SKM-1 (cell line): ENCODE measurements at regions not wholly inside any gene's neighbourhood (a gene's known extent, or its start where the extent isn't known, plus 50 kb on each side); places are given as distances from the start of the nearest gene placed in this dataset.

Source experiments
- DNase-seq: peaks from one replicate; lab custom pipeline; 2025; ENCODE audit not compliant: unreplicated experiment; lab: John Stamatoyannopoulos, UW

DNA sequence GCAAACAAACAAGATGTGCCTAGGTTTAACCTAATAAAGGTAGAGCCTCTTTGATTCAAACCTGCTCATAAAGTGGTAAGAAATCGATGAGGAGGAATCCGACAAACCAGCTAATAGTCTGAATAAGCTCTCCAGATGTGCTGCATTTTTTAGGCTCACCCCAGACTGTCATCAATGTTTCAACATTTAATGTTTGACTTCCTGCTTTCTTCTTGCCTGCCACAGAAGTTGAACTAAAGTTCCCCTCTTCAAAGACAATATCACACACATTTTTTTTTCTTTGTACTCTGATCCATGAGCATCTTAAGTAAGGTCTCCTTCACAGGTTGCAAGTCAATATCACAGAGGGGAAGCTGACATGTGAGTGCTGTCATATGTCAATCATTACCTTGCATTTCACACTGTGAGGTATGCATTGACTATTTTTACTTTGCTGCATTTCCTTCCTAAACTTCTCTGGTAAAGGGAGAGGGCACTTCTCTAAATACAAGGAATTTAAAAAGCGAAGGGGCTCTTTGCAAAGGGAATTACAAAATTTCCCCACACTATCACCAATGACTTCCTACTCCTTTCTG lies 172.3 kb upstream of the MCTP2 start:
- peak; percentile 48 for DNase-seq

DNA sequence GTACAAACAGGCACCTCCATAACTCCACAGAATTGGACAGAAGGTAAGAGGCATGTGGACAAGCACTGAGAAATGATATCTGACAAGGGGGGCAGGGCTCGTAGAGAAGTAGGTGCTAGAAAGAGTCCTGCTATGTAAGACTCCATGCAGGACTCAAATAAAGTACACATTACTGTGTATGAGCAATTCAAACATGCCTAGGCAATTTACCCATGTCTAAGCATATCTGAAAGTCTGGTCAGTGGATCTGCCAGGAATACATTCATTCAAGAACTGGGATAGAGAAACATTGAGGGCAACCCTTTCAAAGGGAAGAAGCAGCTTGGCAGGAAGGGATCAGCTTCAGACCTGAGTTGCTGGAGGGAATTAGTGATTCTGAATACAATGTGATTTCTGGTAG lies 174.1 kb upstream of the MCTP2 start:
- DNase-seq = no peak

DNA sequence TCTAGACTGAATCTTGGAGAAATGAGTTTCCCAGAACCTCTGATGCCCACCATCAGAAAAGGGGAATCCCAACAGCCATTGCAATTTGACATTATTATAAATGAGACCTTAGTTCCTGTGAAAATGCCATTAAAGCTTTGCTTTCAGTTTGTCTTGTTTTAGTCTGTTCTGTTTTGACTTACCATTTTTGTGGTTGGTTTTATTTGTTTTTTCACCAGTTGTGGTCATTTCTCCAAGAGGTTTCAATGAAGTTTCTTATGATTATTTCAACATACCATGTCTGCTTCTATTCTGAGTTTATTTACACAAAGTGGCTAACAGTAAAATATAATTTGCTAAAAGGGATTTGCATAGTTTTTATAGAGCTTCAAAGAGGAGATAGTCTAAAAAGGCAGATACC lies 175.0 kb upstream of the MCTP2 start:
- DNase-seq = no peak

DNA sequence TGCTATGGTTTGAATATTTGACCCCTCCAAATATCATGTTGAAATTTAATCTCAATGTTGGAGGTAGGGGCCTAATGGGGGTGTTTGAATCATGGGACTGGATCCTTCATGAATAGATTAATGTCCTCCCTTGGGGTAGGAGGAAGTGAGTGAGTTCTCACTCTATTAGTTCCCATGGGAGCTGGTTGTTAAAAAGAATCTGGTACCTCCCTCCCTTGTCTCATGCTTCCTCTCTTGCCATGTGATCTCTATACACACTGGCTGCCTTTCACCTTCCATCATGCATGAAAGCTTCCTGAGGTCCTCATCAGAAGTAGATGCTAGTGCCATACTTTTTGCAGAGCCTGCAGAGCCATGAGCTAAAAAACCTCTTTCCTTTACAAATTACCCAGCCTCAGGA lies 177.7 kb upstream of the MCTP2 start:
- no peak for DNase-seq

DNA sequence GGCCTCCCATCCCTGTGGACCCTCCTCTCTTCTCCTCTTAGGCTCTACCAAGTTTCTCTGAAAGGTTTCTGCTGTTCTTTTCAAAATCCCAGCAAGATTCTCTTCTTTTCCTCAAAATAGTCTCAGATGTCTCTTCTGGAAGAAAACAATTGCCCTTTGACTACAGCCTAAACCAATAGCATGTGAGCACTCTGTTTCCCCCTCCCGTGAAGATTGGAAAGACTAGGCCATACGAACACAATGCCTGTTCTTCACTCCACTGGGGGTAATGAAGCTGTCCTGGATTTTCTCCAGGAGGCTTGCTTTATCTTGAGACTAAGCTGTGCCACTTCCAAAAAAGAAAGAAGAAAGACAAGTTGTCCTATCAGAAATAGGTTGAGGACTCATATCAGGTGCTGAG lies 178.7 kb upstream of the MCTP2 start:
- DNase-seq = no peak

DNA sequence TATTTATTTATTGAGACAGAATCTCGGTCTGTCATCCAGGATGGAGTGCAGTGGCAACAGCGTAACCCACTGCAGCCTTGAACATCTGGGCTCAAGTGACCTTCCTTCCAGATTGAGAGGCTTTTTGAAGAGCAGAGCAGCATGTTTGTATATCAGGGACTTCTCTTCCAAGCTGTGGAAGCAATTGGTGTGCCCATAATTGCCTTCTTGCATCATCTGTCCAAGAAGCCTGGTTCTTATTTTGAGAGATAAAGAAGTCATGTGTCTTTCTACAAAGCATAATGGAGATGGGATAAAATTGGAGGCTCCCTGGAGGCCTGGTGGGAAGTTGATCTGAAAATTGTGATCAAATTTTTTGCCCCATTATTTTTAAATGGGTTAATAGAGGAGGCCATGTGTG lies 183.8 kb upstream of the MCTP2 start:
- DNase-seq = no peak

DNA sequence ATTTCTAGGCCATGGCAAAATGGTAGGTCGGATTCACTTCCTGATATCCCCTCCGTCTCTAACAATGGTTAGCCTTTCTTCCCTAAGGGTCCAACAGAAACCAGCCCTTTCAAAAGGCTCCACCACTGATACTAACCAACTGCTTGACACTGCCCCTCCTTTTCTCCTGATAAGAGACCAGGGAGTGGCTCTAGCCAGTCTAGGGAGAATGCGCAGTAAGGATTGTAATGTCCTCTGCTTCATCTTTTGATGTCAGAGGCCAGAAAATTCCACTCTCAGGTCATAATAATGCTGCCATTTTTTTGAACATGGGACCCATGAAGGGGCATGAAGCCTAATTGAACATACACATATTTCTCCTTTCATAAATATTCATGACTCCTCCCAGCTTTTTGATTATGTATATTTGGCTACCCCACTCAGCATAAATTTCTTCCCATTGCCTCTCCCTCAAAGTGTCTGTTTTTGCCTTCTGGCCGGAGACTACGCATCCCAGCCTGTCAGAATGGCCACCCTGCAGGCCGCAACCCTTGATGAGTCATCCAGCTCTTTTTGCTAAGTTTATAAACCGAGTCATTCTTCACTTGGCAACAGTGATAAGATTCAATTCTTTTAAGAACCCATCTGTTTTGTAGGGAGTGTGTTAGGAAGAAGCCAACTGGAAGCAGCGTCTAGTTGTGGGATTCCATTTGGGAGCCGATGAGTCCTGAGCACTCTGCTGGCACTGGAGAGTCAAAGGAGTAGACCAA lies 189.0 kb upstream of the MCTP2 start:
- DNase-seq = no peak

DNA sequence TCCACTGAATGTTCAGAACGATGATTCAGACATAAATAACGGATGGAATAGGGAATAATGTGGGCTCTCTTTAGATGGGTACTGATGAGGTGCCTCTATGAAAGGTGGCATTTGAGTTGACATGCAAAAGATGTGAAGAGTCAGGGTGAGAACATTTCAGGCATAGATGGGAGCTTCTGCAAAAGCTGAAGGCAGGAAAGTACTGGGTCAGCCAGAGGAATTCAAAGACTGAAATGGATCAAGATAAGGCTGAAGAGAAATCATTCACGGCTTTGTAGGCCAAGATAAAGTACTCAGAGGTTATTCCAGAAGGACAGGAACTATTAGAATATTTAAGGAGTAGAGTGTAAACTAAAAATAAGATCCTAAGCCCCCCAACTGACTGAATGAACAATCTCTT lies 189.6 kb upstream of the MCTP2 start:
- no peak for DNase-seq

DNA sequence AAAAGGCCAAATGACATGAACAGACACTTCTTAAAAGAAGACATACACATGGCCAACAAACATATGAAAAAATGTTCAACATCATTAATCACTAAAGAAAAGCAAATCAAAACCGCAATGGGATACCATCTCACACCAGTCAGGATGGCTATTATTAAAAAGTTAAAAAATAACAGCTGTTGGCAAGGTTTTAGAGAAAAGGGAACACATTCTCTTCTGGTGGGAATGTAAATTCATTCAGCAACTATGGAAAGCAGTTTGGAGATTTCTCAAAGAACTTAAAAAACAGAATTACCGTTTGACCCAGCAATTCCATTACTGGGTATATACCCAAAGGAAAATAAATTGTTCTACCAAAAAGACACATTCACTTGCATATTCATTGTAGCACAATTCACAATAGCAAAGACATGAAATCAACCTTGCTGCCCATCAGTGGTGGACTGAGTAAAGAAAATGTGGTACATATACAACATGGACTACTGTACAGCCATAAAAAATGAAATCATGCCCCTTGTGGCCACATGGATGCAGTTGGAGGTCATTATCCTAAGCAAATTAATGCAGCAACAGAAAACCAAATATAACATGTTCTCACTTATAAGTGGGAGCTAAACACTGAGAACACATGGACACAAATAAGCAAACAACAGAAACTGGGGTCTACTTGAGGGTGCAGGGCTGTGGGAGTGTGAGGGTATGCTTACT lies 190.7 kb upstream of the MCTP2 start:
- DNase-seq = no peak

DNA sequence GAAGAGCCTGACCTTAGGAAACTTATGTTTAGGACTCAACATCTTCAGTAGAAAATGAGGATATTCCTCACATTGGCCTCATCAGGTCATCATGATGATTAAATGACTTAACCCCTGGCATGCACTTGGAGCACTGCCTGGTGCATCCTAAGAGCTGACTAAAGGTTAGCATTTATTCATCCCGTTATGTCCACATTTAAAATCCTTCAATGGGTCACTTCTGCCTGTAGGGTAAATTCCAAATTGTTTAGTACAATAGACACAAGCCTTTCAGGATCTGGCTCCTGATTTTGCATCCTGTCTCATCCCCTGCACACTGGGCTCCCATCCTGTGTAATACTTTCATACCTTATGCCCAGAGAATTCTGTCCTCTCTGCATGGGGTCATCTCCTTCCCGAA lies 195.2 kb upstream of the MCTP2 start:
- DNase-seq = no peak

DNA sequence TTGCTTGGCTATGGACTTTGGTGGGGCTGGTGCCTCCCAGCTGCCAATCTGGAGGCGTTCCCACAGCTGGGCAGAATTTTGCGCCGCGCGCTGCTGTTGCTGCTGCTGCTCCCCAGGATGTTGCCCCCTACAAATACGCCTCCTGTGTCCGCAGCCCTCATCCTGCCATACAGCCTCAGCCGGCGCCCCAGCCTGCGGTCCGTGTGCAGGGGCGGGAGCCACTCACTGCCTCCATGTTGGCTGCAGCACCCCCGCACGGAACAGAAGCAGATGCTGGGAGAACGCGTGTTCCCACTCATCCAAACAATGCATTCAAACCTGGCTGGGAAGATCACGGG lies 197.7 kb upstream of the MCTP2 start:
- no peak for DNase-seq

DNA sequence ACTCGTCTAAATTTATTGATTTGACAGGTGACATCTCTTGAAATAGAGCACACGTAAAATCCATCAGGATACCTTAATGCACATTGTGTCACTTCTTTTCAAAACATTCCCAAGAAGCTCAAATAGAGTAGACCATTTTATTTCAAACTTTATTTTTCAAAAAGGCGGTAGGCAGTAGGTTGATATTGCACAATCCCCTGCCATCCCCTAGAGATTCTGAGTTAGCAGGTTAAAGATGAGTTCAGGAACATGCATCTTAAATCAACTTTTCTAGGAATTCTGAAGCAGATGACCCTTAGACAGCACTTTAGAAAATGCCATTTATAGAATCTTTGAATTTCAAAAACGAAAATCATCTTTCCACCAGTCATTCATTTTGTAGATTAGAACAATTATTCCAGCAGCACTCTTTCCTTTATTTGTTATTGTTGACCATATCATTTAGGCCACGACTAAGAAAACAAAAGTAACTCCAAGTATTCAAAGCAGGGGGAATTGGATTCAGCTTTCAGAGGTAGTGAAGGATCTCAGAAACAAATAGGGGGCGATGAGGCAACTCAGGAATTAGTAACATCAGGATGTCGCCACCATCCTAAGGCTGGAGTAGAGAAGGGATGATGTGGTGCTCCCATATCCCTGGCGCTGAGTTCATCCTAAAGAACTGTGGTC lies 198.2 kb upstream of the MCTP2 start:
- no peak for DNase-seq

DNA sequence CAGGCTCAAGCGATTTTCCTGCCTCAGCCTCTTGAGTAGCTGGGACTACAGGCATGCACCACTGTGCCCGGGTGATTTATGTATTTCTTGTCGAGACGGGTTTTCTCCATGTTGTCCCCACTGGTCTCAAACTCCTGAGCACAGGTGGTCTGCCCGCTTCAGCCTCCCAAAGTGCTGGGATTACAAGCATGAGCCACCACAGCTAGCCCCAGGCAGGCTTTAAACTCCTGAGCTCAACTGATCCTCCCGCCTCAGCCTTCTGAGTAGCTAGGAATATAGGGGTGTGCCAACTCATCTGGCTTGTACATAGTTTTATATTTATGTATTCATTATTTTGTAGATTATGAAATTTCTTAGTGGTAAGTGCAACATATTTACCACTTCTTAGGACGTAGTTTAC lies 198.8 kb upstream of the MCTP2 start:
- no peak for DNase-seq

DNA sequence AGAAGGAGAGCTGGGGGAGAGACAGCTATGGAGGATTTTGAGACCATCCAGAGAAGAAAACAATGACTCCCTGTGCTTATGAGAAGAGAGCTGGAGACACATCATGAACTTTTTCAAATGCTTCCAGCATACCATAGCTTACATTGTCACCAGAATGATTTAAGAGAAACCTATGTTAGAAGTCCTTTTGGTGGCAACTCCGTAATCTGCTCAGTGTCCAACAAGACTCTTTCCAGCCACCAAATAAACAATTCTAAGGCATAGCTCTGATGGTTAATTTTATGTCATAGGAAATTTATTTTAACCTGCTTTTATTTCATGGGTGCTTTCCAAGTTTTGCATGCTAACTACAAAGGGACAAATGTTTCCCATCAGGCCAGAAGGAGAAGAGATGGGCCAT lies 200.3 kb upstream of the MCTP2 start:
- no peak for DNase-seq

DNA sequence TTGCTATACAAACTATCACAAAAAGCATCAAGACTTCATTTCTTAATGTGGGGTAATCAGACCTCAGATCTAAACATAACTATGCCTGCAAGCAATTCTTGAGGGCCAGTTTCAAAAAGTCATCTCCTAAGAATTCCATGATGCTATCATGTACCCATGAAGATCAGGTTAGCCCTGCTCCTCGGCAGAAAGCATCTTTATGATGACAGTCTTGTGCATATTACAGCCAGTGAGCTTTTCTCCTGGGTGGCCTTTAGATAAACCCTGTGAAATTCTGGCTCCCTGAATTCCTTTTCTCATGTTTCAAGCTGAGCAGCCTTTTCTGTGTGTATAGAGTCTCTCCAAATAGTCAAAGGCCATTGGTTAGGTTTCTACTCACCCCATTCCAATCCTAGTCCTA lies 201.9 kb upstream of the MCTP2 start:
- no peak for DNase-seq

DNA sequence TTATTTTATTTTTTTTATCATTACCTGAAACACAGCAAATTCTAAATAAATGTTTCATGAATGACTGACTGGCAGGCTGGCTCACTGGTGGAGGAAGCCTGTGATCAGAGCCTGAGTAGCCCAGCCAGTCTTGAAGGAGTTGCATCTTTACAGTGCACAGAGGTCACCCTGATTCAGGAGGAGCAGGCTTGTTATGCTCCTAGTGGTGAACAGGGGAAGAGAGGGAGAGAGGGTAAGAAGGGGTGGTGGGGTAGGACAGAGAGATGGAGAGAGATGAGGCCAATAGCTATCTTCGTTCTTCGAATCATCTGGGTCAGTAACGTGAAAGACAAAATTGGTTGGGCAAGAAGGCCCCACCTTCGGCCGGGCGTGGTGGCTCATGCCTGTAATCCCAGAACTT lies 202.6 kb upstream of the MCTP2 start:
- no peak for DNase-seq

DNA sequence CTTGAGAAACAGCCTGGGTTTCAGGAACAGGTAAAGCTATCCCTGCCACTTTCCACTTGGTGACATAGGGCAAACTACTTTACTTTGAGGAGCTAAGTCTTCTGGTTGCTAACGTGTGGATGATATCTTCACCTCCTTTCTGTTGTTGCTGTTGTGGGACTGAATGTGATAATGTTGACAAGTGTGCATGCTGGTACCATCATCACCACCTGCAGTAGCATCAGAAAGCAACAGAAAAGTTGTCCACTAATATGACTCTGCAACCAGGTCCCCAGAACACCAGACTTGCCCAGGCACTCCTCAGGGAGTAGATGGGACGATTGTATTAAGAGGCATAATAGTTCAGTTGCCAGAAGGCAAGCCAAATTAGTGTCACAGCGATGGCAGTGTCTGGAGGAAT lies 203.2 kb upstream of the MCTP2 start:
- DNase-seq = no peak

DNA sequence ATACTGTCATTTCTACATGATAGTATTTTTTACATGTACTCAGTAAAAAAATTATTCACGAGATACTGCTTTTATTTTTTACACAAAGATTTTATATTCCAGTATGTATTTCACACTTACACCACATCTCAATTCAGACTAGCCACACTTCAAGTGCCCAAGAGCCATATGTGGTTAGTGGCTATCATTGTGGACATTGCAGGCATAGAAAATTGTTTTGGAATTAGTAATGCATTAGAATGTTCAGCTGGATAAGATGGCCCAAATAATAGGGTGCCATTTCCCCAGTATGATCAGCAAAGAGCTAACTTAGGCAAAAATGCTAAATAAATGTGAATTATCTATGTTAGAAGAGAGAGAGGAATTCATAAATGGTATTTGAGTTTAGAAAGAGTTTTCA lies 203.8 kb upstream of the MCTP2 start:
- DNase-seq = no peak

DNA sequence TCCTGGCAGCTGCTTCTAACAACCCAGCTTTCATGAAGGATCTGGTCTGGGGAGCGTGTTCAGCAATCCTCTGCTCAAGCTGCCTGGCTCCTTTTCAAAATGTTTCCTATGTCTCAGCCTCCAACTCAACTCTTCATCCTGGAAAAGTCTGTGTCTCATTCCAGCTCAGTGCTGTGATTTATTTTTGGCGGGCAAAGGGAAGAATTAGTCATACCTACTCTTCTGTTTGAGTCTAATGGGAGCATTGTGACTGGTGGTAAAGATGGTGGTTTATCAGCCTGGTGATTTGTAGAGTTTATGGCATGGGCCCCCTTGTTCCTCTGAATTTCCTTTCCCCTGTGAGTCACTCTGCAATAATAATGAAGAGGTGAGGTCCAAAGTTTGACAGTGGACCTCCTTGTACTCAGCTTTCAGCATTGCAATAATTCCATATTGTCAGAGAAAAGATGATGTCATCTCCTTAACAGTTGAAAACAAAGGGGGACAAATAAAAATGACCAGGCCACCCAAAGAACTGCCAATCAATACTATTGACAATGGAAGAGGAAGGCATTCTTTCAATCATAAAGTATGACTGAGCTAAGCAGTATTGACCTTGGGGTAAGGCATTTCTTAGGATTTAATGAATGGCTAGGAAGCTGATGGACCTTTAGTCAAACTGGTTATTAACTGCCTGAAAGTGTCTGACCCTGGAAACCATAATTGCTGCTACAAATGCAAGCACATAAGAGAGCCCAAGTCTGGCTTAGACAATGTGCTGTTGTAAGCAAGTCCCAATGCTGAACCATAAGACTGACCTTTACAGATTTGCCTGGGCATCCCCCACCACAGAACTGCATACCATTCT lies 204.7 kb upstream of the MCTP2 start:
- no peak for DNase-seq

DNA sequence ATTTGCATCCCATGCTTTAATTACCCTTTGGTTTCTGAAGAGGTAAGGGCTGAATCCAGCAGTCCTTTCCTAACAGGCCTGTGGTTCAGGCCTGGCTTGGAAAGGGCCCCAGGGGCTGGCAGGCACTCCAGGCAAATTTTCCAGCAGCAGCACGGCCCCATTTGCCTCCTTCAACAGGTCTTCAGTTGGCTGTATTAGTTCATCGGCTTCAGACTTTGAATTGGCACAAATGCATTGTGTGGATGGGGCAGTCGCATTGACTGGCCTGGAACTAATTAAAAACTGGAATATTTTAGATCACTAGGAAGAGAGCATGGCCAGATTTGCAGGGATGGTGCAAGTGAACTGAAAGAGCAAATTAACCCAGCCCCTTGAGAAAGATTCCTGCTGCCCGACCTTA lies 207.8 kb upstream of the MCTP2 start:
- DNase-seq = no peak

DNA sequence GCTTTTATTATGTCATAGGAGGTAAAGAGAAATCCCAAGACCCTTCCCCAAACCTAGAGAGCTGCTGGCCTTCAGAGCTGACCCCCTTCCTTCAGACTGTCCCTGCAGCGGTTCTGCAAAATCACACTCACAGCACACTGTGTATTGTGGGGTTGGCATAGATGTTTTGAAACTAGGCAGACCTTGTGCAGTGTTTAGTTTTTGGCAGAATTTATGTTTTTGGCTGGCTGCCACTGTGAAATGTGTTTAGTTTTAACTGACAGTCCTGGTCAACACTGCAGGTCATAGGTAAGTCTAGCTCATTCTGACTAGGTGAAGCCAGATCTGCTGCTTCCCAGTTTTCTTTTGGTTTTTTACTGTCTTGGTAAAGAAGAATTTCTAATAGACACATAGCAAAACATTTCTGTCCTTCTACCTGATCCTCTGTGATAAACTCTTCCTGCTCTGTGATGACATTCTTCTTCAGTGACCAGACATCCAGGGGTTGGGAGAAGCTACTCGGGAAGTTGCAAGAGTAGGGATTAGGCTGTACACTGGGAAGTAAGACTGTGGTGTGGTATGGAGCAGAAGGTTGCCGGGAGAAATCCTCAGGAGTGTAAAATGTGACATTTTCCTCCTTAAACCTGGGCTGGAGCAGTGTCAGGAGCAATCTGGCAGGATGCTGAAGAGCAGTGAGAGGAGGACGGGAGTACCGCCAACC lies 209.6 kb upstream of the MCTP2 start:
- DNase-seq = no peak
